WTC11 (cell line): ENCODE measurements at regions not wholly inside any gene's neighbourhood (a gene's known extent, or its start where the extent isn't known, plus 50 kb on each side); places are given as distances from the start of the nearest gene placed in this dataset.

Experiments
- ATAC-seq: fragments of 200-7000 bp; cut with Tn5 transposase; 2 replicates; pipeline ENCODE4 v1.10.0; 2021; ENCODE audit warnings: mild to moderate bottlenecking, moderate library complexity
- CTCF ChIA-PET: fragments of 300-600 bp; sonication (Branson Sonifier 250); formaldehyde crosslinking; loops from one replicate; lab custom pipeline; 2021; ENCODE audit warnings: antibody characterized with exemption; lab: Charles Lee
- POLR2A ChIA-PET: fragments of 350-600 bp; sonication (Branson Sonifier 250); formaldehyde crosslinking; loops from one replicate; lab custom pipeline; 2021; ENCODE audit warnings: antibody characterized with exemption; lab: Charles Lee
- DNase-seq: peaks from one replicate; pipeline ENCODE4 v3.0.0; 2021; ENCODE audit warnings: low spot score
- H3K27ac Mint-ChIP-seq: 2 replicates; pipeline ENCODE4 v1.8.0; 2021; ENCODE audit warnings: mixed read lengths
- H3K27me3 Mint-ChIP-seq: 2 replicates; pipeline ENCODE4 v1.8.0; 2021; ENCODE audit warnings: low read depth, mild to moderate bottlenecking, moderate library complexity, mixed read lengths
- H3K36me3 Mint-ChIP-seq: 2 replicates; pipeline ENCODE4 v1.8.0; 2021; ENCODE audit warnings: mixed read lengths
- H3K4me1 Mint-ChIP-seq: 2 replicates; pipeline ENCODE4 v1.8.0; 2022; ENCODE audit warnings: mixed read lengths
- H3K4me3 Mint-ChIP-seq: 2 replicates; pipeline ENCODE4 v1.8.0; 2021; ENCODE audit warnings: mild to moderate bottlenecking, moderate library complexity, mixed read lengths
- H3K9me3 Mint-ChIP-seq: 2 replicates; pipeline ENCODE4 v1.8.0; 2021; ENCODE audit warnings: mixed read lengths
- ATF1 ChIP-seq: sonication (generic); formaldehyde crosslinking; IDR thresholded peaks from 2 replicates; pipeline ENCODE4 v1.8.1; 2023; ENCODE audit warnings: mild to moderate bottlenecking, moderate library complexity, missing genetic modification reagents
- CDX4 ChIP-seq: fragments of 250-450 bp; sonication (Bioruptor Pico); IDR thresholded peaks from 2 replicates; pipeline ENCODE4 v1.9.0; 2021; ENCODE audit warnings: moderate library complexity, mild to moderate bottlenecking, inconsistent platforms, borderline replicate concordance
- CREB1 ChIP-seq: sonication (generic); formaldehyde crosslinking; IDR thresholded peaks from 2 replicates; pipeline ENCODE4 v1.8.0; 2023; ENCODE audit warnings: mild to moderate bottlenecking, missing genetic modification reagents
- ELF4 ChIP-seq: sonication (generic); formaldehyde crosslinking; IDR thresholded peaks from 2 replicates; pipeline ENCODE4 v1.8.1; 2022; ENCODE audit warnings: low read depth, mild to moderate bottlenecking, moderate library complexity, missing genetic modification reagents
- ESRRA ChIP-seq: sonication (generic); formaldehyde crosslinking; IDR thresholded peaks from 2 replicates; pipeline ENCODE4 v1.8.1; 2022; ENCODE audit warnings: mild to moderate bottlenecking, missing genetic modification reagents, borderline replicate concordance
- ETV6 ChIP-seq: sonication (generic); formaldehyde crosslinking; IDR thresholded peaks from 2 replicates; pipeline ENCODE4 v1.8.1; 2022; ENCODE audit warnings: mild to moderate bottlenecking, missing genetic modification reagents
- KAT7 ChIP-seq: sonication (generic); formaldehyde crosslinking; IDR thresholded peaks from 2 replicates; pipeline ENCODE4 v1.8.1; 2023; ENCODE audit warnings: missing genetic modification reagents, mild to moderate bottlenecking, borderline replicate concordance
- MYBL2 ChIP-seq: sonication (generic); formaldehyde crosslinking; IDR thresholded peaks from 2 replicates; pipeline ENCODE4 v1.8.1; 2023; ENCODE audit warnings: mild to moderate bottlenecking, moderate library complexity, missing genetic modification reagents
- NFATC4 ChIP-seq: fragments of 250-450 bp; sonication (Bioruptor Pico); IDR thresholded peaks from 2 replicates; pipeline ENCODE4 v1.9.0; 2021; ENCODE audit warnings: mild to moderate bottlenecking
- PRDM15 ChIP-seq: sonication (generic); formaldehyde crosslinking; IDR thresholded peaks from 2 replicates; pipeline ENCODE4 v1.8.0; 2022; ENCODE audit warnings: missing genetic modification reagents
- RORB ChIP-seq: fragments of 250-450 bp; sonication (Bioruptor Pico); IDR thresholded peaks from 2 replicates; pipeline ENCODE4 v1.9.0; 2021; ENCODE audit warnings: mild to moderate bottlenecking
- SMAD4 ChIP-seq: sonication (generic); formaldehyde crosslinking; IDR thresholded peaks from 2 replicates; pipeline ENCODE4 v1.8.0; 2022; ENCODE audit warnings: mild to moderate bottlenecking, missing genetic modification reagents
- SP1 ChIP-seq: sonication (generic); formaldehyde crosslinking; conservative IDR thresholded peaks from 2 replicates; pipeline ENCODE4 v1.8.1; 2022; ENCODE audit warnings: missing genetic modification reagents
- TP53 ChIP-seq: sonication (generic); formaldehyde crosslinking; IDR thresholded peaks from 2 replicates; pipeline ENCODE4 v1.8.1; 2023; ENCODE audit warnings: mild to moderate bottlenecking, missing genetic modification reagents
- ZNF121 ChIP-seq: sonication (generic); formaldehyde crosslinking; IDR thresholded peaks from 2 replicates; pipeline ENCODE4 v1.8.0; 2023; ENCODE audit warnings: missing genetic modification reagents
- ZNF232 ChIP-seq: sonication (generic); formaldehyde crosslinking; IDR thresholded peaks from 2 replicates; pipeline ENCODE4 v1.8.0; 2022; ENCODE audit warnings: mild to moderate bottlenecking, missing genetic modification reagents
- ZNF263 ChIP-seq: sonication (generic); formaldehyde crosslinking; IDR thresholded peaks from 2 replicates; pipeline ENCODE4 v1.8.1; 2022; ENCODE audit warnings: low read depth, mild to moderate bottlenecking, moderate library complexity, missing genetic modification reagents
- ZNF512 ChIP-seq: sonication (generic); formaldehyde crosslinking; IDR thresholded peaks from 2 replicates; pipeline ENCODE4 v1.8.1; 2022; ENCODE audit warnings: missing genetic modification reagents, borderline replicate concordance
- TF ChIP-seq, protein P1 (sequence below): sonication (generic); formaldehyde crosslinking; conservative IDR thresholded peaks from 2 replicates; pipeline ENCODE4 v1.8.1; 2022; ENCODE audit warnings: mild to moderate bottlenecking, missing genetic modification reagents
- TF ChIP-seq, protein P2 (sequence below): fragments of 250-450 bp; sonication (Bioruptor Pico); IDR thresholded peaks from 2 replicates; pipeline ENCODE4 v1.8.0; 2021; ENCODE audit warnings: mild to moderate bottlenecking
- TF ChIP-seq, protein P3 (sequence below): sonication (generic); formaldehyde crosslinking; IDR thresholded peaks from 2 replicates; pipeline ENCODE4 v1.8.1; 2022; ENCODE audit warnings: mild to moderate bottlenecking, moderate library complexity, missing genetic modification reagents
- TF ChIP-seq, protein P4 (sequence below): fragments of 250-450 bp; sonication (Bioruptor Pico); IDR thresholded peaks from 2 replicates; pipeline ENCODE4 v1.9.0; 2021; ENCODE audit warnings: mild to moderate bottlenecking

DNA sequence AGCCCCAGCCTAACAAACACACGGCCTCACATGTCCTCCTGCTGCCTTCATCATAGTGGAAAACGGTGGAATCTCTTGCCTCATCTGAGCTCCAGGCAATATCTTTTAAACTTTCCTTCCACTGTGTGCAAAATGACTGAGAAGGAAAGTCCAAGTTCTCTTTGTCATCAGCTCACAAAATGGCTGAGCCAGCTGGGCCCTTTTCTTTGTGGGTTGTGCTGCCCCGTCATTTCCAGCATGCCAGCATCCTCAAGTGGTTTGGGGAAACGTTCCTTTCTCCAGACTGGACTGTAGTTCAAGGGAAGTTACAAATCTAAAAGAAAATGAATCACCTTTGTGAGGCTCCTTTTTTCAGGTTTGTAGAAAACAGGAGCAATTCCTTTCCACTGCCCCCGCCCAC lies 171.1 kb upstream of the FSTL4 start:
- ChIA-PET CTCF (no interaction called here), POLR2A (no interaction called here)
- Mint-ChIP-seq H3K4me3 (no peak overlapping the region), H3K27me3 (peaks cover 4% of the 10 kb centered on the region), H3K4me1 (peaks cover under 1% of the 10 kb centered on the region; the same call in 1 of the 2 replicates), H3K36me3 (no peaks in the 10 kb centered on the region), H3K9me3 (no peaks in the 10 kb centered on the region), H3K27ac (no peak overlapping the region)
- ATAC-seq (no peak), DNase-seq (no peak)
- TF ChIP-seq MYBL2: no peak
- TF ChIP-seq ATF1: no peak
- TF ChIP-seq KAT7 (CRISPR knock-in tag): no peak
- TF ChIP-seq ZNF121 (CRISPR knock-in tag): no peak
- TF ChIP-seq CREB1: no peak
- TF ChIP-seq NFATC4: no peak
- TF ChIP-seq CDX4 (CRISPR knock-in tag): no peak
- no peak for TF ChIP-seq SMAD4 (CRISPR knock-in tag)
- TF ChIP-seq TP53 (CRISPR knock-in tag): no peak
- TF ChIP-seq, protein P1, sequence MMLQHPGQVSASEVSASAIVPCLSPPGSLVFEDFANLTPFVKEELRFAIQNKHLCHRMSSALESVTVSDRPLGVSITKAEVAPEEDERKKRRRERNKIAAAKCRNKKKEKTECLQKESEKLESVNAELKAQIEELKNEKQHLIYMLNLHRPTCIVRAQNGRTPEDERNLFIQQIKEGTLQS: no peak
- no peak for TF ChIP-seq ZNF512

- Mint-ChIP-seq H3K4me1 (no peaks in the 10 kb centered on the region), H3K4me3 (no peak overlapping the region), H3K9me3 (no peaks in the 10 kb centered on the region), H3K27ac (no peak overlapping the region), H3K27me3 (peaks cover 4% of the 10 kb centered on the region), H3K36me3 (no peaks in the 10 kb centered on the region)
- ATAC-seq: no peak
- CTCF ChIA-PET: no interaction called here
- TF ChIP-seq ETV6 (CRISPR knock-in tag): no peak
- TF ChIP-seq ZNF263 (CRISPR knock-in tag): no peak
- TF ChIP-seq PRDM15: no peak
- no peak for TF ChIP-seq ATF1
- no peak for TF ChIP-seq SP1 (CRISPR knock-in tag)
- TF ChIP-seq ELF4: no peak
- TF ChIP-seq, protein P2, sequence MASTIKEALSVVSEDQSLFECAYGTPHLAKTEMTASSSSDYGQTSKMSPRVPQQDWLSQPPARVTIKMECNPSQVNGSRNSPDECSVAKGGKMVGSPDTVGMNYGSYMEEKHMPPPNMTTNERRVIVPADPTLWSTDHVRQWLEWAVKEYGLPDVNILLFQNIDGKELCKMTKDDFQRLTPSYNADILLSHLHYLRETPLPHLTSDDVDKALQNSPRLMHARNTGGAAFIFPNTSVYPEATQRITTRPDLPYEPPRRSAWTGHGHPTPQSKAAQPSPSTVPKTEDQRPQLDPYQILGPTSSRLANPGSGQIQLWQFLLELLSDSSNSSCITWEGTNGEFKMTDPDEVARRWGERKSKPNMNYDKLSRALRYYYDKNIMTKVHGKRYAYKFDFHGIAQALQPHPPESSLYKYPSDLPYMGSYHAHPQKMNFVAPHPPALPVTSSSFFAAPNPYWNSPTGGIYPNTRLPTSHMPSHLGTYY (CRISPR knock-in tag): no peak
- no peak for TF ChIP-seq ZNF232 (CRISPR knock-in tag)
- TF ChIP-seq, protein P3, sequence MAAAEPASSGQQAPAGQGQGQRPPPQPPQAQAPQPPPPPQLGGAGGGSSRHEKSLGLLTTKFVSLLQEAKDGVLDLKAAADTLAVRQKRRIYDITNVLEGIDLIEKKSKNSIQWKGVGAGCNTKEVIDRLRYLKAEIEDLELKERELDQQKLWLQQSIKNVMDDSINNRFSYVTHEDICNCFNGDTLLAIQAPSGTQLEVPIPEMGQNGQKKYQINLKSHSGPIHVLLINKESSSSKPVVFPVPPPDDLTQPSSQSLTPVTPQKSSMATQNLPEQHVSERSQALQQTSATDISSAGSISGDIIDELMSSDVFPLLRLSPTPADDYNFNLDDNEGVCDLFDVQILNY (CRISPR knock-in tag): no peak
- TF ChIP-seq, protein P4, sequence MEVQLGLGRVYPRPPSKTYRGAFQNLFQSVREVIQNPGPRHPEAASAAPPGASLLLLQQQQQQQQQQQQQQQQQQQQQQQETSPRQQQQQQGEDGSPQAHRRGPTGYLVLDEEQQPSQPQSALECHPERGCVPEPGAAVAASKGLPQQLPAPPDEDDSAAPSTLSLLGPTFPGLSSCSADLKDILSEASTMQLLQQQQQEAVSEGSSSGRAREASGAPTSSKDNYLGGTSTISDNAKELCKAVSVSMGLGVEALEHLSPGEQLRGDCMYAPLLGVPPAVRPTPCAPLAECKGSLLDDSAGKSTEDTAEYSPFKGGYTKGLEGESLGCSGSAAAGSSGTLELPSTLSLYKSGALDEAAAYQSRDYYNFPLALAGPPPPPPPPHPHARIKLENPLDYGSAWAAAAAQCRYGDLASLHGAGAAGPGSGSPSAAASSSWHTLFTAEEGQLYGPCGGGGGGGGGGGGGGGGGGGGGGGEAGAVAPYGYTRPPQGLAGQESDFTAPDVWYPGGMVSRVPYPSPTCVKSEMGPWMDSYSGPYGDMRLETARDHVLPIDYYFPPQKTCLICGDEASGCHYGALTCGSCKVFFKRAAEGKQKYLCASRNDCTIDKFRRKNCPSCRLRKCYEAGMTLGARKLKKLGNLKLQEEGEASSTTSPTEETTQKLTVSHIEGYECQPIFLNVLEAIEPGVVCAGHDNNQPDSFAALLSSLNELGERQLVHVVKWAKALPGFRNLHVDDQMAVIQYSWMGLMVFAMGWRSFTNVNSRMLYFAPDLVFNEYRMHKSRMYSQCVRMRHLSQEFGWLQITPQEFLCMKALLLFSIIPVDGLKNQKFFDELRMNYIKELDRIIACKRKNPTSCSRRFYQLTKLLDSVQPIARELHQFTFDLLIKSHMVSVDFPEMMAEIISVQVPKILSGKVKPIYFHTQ (CRISPR knock-in tag): no peak
- TF ChIP-seq RORB: no peak
- TF ChIP-seq ESRRA (CRISPR knock-in tag): no peak
- DNase-seq: no peak
- POLR2A ChIA-PET: no interaction called here
Observed at GRCh38 chr5:133782736-133783135, 170.4 kb upstream of the FSTL4 start.
